ENCODE measurements at regions not wholly inside any gene's neighbourhood (a gene's known extent, or its start where the extent isn't known, plus 50 kb on each side); places are given as distances from the start of the nearest gene placed in this dataset.

- Histone ChIP-seq H2BK15ac (ENCODE audit: low read length) (no peak overlapping the region), H2BK5ac (ENCODE audit: low read length) (no peak overlapping the region), H3K36me3 (replicated peaks in 1 of 2; ENCODE audit: control insufficient read depth in 2 of 2, insufficient read depth in 2 of 2, low read length in 2 of 2) (no peaks in the 10 kb centered on the region), H3K4ac (ENCODE audit: low read length) (no peak overlapping the region), H2AFZ (ENCODE audit: low read length) (no peak overlapping the region), H3K4me1 (ENCODE audit: control insufficient read depth in 2 of 2, insufficient read depth in 1 of 2, low read depth in 1 of 2, low read length in 2 of 2) (peaks cover 1 to 4% of the 10 kb centered on the region in 2 donors), H3K18ac (ENCODE audit: low read length) (no peak overlapping the region), H2BK12ac (ENCODE audit: low read length) (no peak overlapping the region), H3K23ac (ENCODE audit: low read depth, low read length, poor library complexity) (no peak overlapping the region), H3K4me2 (ENCODE audit: insufficient read depth, low read length, poor library complexity, severe bottlenecking) (no peak overlapping the region), H2BK120ac (ENCODE audit: low read depth, low read length) (no peak overlapping the region), H3K14ac (ENCODE audit: low read length) (no peak overlapping the region), H2AK5ac (ENCODE audit: low read depth, low read length) (no peak overlapping the region), H3K27me3 (ENCODE audit: control insufficient read depth in 3 of 3, insufficient read depth in 3 of 3, low read depth in 1 of 3, low read length in 3 of 3) (no peaks in the 10 kb centered on the region), H3K27ac (replicated peaks; ENCODE audit: low read length) (no peak overlapping the region), H3K9ac (ENCODE audit: low read depth, low read length, poor library complexity) (no peak overlapping the region), H3K9me3 (replicated peaks in 1 of 2; ENCODE audit: control insufficient read depth in 2 of 2, insufficient read depth in 1 of 2, low read depth in 1 of 2, low read length in 2 of 2) (no peaks in the 10 kb centered on the region), H4K8ac (ENCODE audit: low read depth, low read length) (no peak overlapping the region), H3K4me3 (ENCODE audit: low read length in 2 of 2) (no peak overlapping the region), H3K79me1 (ENCODE audit: low read depth, low read length) (no peaks in the 10 kb centered on the region), H4K91ac (ENCODE audit: low read depth, low read length, poor library complexity) (no peak overlapping the region)
- no CpG with 5 or more reads among the region's 1 CpG for WGBS, 2 donors (ENCODE audit: extremely low coverage in 2 of 2, insufficient read length in 2 of 2, insufficient replicate concordance in 1 of 2)
- no peak for DNase-seq (ENCODE audit: low spot score)
Observed at GRCh38 chr4:94112644-94113043, 95.0 kb upstream of the SMARCAD1 start.

- Histone ChIP-seq H3K27me3 (ENCODE audit: control insufficient read depth in 3 of 3, insufficient read depth in 3 of 3, low read depth in 1 of 3, low read length in 3 of 3) (no peaks in the 10 kb centered on the region), H3K9me3 (replicated peaks in 1 of 2; ENCODE audit: control insufficient read depth in 2 of 2, insufficient read depth in 1 of 2, low read depth in 1 of 2, low read length in 2 of 2) (no peaks in the 10 kb centered on the region), H4K91ac (ENCODE audit: low read depth, low read length, poor library complexity) (no peak overlapping the region), H2BK15ac (ENCODE audit: low read length) (no peak overlapping the region), H3K79me1 (ENCODE audit: low read depth, low read length) (no peaks in the 10 kb centered on the region), H3K23ac (ENCODE audit: low read depth, low read length, poor library complexity) (no peak overlapping the region), H3K18ac (ENCODE audit: low read length) (no peak overlapping the region), H3K9ac (ENCODE audit: low read depth, low read length, poor library complexity) (no peak overlapping the region), H2AK5ac (ENCODE audit: low read depth, low read length) (no peak overlapping the region), H3K14ac (ENCODE audit: low read length) (no peak overlapping the region), H4K8ac (ENCODE audit: low read depth, low read length) (no peak overlapping the region), H3K4ac (ENCODE audit: low read length) (no peak overlapping the region), H2BK12ac (ENCODE audit: low read length) (no peak overlapping the region), H3K4me3 (ENCODE audit: low read length in 2 of 2) (no peak overlapping the region), H3K27ac (replicated peaks; ENCODE audit: low read length) (no peak overlapping the region), H3K4me1 (ENCODE audit: control insufficient read depth in 2 of 2, insufficient read depth in 1 of 2, low read depth in 1 of 2, low read length in 2 of 2) (peaks cover 1 to 4% of the 10 kb centered on the region in 2 donors), H2BK5ac (ENCODE audit: low read length) (no peak overlapping the region), H3K36me3 (replicated peaks in 1 of 2; ENCODE audit: control insufficient read depth in 2 of 2, insufficient read depth in 2 of 2, low read length in 2 of 2) (no peaks in the 10 kb centered on the region), H2BK120ac (ENCODE audit: low read depth, low read length) (no peak overlapping the region), H3K4me2 (ENCODE audit: insufficient read depth, low read length, poor library complexity, severe bottlenecking) (no peak overlapping the region), H2AFZ (ENCODE audit: low read length) (no peak overlapping the region)
- no peak for DNase-seq (ENCODE audit: low spot score)
- WGBS, 2 donors (ENCODE audit: extremely low coverage in 2 of 2, insufficient read length in 2 of 2, insufficient replicate concordance in 1 of 2): no CpG with 5 or more reads among the region's 2 CpGs
Observed at GRCh38 chr4:94115687-94116086, 92.0 kb upstream of the SMARCAD1 start.

GRCh38 chr4:94116842-94117241 is 90.8 kb upstream of the SMARCAD1 start:
- no peak overlapping the region for H2BK12ac ChIP-seq (ENCODE audit: low read length)
- no peak overlapping the region for H3K4me2 ChIP-seq (ENCODE audit: insufficient read depth, low read length, poor library complexity, severe bottlenecking)
- H3K4me3 ChIP-seq (ENCODE audit: low read length in 2 of 2): no peak overlapping the region
- H2BK15ac ChIP-seq (ENCODE audit: low read length): no peak overlapping the region
- H3K9ac ChIP-seq (ENCODE audit: low read depth, low read length, poor library complexity): no peak overlapping the region
- no peaks in the 10 kb centered on the region for H3K79me1 ChIP-seq (ENCODE audit: low read depth, low read length)
- H3K9me3 ChIP-seq (replicated peaks in 1 of 2; ENCODE audit: control insufficient read depth in 2 of 2, insufficient read depth in 1 of 2, low read depth in 1 of 2, low read length in 2 of 2): no peaks in the 10 kb centered on the region
- no CpG with 5 or more reads among the region's 2 CpGs for WGBS, 2 donors (ENCODE audit: extremely low coverage in 2 of 2, insufficient read length in 2 of 2, insufficient replicate concordance in 1 of 2)
- H2AFZ ChIP-seq (ENCODE audit: low read length): no peak overlapping the region
- H3K23ac ChIP-seq (ENCODE audit: low read depth, low read length, poor library complexity): no peak overlapping the region
- no peak overlapping the region for H2BK120ac ChIP-seq (ENCODE audit: low read depth, low read length)
- no peak overlapping the region for H2BK5ac ChIP-seq (ENCODE audit: low read length)
- no peak overlapping the region for H4K8ac ChIP-seq (ENCODE audit: low read depth, low read length)
- no peak overlapping the region for H2AK5ac ChIP-seq (ENCODE audit: low read depth, low read length)
- no peaks in the 10 kb centered on the region for H3K27me3 ChIP-seq (ENCODE audit: control insufficient read depth in 3 of 3, insufficient read depth in 3 of 3, low read depth in 1 of 3, low read length in 3 of 3)
- no peak overlapping the region for H3K4ac ChIP-seq (ENCODE audit: low read length)
- H3K36me3 ChIP-seq (replicated peaks in 1 of 2; ENCODE audit: control insufficient read depth in 2 of 2, insufficient read depth in 2 of 2, low read length in 2 of 2): no peaks in the 10 kb centered on the region
- no peak overlapping the region for H3K14ac ChIP-seq (ENCODE audit: low read length)
- H3K27ac ChIP-seq (replicated peaks; ENCODE audit: low read length): no peak overlapping the region
- no peak overlapping the region for H3K18ac ChIP-seq (ENCODE audit: low read length)
- H3K4me1 ChIP-seq (ENCODE audit: control insufficient read depth in 2 of 2, insufficient read depth in 1 of 2, low read depth in 1 of 2, low read length in 2 of 2): peaks cover 1 to 4% of the 10 kb centered on the region in 2 donors
- no peak for DNase-seq (ENCODE audit: low spot score)
- H4K91ac ChIP-seq (ENCODE audit: low read depth, low read length, poor library complexity): no peak overlapping the region

- Histone ChIP-seq H2AK5ac (ENCODE audit: low read depth, low read length) (no peak overlapping the region), H3K18ac (ENCODE audit: low read length) (no peak overlapping the region), H3K4ac (ENCODE audit: low read length) (no peak overlapping the region), H3K27me3 (ENCODE audit: control insufficient read depth in 3 of 3, insufficient read depth in 3 of 3, low read depth in 1 of 3, low read length in 3 of 3) (no peaks in the 10 kb centered on the region), H3K27ac (replicated peaks; ENCODE audit: low read length) (no peak overlapping the region), H4K8ac (ENCODE audit: low read depth, low read length) (no peak overlapping the region), H4K91ac (ENCODE audit: low read depth, low read length, poor library complexity) (no peak overlapping the region), H2BK12ac (ENCODE audit: low read length) (no peak overlapping the region), H3K9ac (ENCODE audit: low read depth, low read length, poor library complexity) (no peak overlapping the region), H3K23ac (ENCODE audit: low read depth, low read length, poor library complexity) (no peak overlapping the region), H2BK15ac (ENCODE audit: low read length) (no peak overlapping the region), H3K4me3 (ENCODE audit: low read length in 2 of 2) (no peak overlapping the region), H3K9me3 (replicated peaks in 1 of 2; ENCODE audit: control insufficient read depth in 2 of 2, insufficient read depth in 1 of 2, low read depth in 1 of 2, low read length in 2 of 2) (no peaks in the 10 kb centered on the region), H3K4me2 (ENCODE audit: insufficient read depth, low read length, poor library complexity, severe bottlenecking) (no peak overlapping the region), H2BK5ac (ENCODE audit: low read length) (no peak overlapping the region), H2AFZ (ENCODE audit: low read length) (no peak overlapping the region), H3K79me1 (ENCODE audit: low read depth, low read length) (no peaks in the 10 kb centered on the region), H3K4me1 (ENCODE audit: control insufficient read depth in 2 of 2, insufficient read depth in 1 of 2, low read depth in 1 of 2, low read length in 2 of 2) (no peaks in the 10 kb centered on the region), H3K14ac (ENCODE audit: low read length) (no peak overlapping the region), H2BK120ac (ENCODE audit: low read depth, low read length) (no peak overlapping the region), H3K36me3 (replicated peaks in 1 of 2; ENCODE audit: control insufficient read depth in 2 of 2, insufficient read depth in 2 of 2, low read length in 2 of 2) (no peaks in the 10 kb centered on the region)
- DNase-seq (ENCODE audit: low spot score): no peak
- no CpG with 5 or more reads among the region's 4 CpGs for WGBS, 2 donors (ENCODE audit: extremely low coverage in 2 of 2, insufficient read length in 2 of 2, insufficient replicate concordance in 1 of 2)
Observed at GRCh38 chr4:94126669-94127068, 81.0 kb upstream of the SMARCAD1 start.

Measured in neuronal stem cell (in vitro differentiated cells).